Activated naive CD4-positive, alpha-beta T cell treated with anti-CD3 and anti-CD28 coated beads, Interleukin-2, amount 10 ng/mL, durations not matched to agents 7 days and 5 days (primary cell): ENCODE measurements at regions not wholly inside any gene's neighbourhood (a gene's known extent, or its start where the extent isn't known, plus 50 kb on each side); places are given as distances from the start of the nearest gene placed in this dataset.
"Not testable (repeated sequence)": the region's sequence is repeated elsewhere in the genome, so short reads cannot be mapped to it uniquely, and the experiment has no call there.

Source experiments
- CTCF ChIA-PET: fragments of 350-600 bp; sonication (Branson Sonifier 250); formaldehyde crosslinking; loops from one replicate; lab custom pipeline; 2021; ENCODE audit warnings: antibody characterized with exemption; lab: Charles Lee
- DNase-seq: peaks from one replicate; pipeline ENCODE4 v3.0.0-alpha.2; 2020
- H3K27ac Mint-ChIP-seq: one replicate; pipeline ENCODE4 v1.8.0; 2021; ENCODE audit warnings: mild to moderate bottlenecking, moderate library complexity, mixed read lengths
- H3K27me3 Mint-ChIP-seq: one replicate; pipeline ENCODE4 v1.8.0; 2021; ENCODE audit warnings: mild to moderate bottlenecking, mixed read lengths
- H3K36me3 Mint-ChIP-seq: one replicate; pipeline ENCODE4 v1.8.0; 2021; ENCODE audit warnings: mixed read lengths
- H3K4me1 Mint-ChIP-seq: one replicate; pipeline ENCODE4 v1.8.0; 2021; ENCODE audit warnings: mixed read lengths
- H3K4me3 Mint-ChIP-seq: one replicate; pipeline ENCODE4 v1.8.0; 2021; ENCODE audit warnings: mild to moderate bottlenecking, moderate library complexity, mixed read lengths
- H3K9me3 Mint-ChIP-seq: one replicate; pipeline ENCODE4 v1.8.0; 2021; ENCODE audit warnings: mixed read lengths

DNA sequence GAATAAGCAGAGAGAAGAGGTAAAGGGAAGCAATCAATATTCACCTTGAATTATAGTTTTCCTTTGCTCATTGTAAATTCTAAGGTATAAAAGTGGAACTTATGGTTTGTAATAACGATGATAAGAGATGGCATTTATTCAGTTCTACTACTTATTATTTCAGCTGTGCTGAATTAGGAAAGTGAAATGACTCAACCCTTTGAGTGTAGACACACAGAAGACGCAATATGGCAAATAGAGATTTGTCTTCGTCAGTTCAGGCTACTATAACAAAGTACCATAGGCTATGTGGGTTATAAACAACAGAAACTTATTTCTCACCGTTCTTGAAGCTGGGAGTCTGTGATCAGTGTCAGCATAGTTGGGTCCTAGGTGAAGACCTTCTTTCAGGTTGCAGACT, 713.0 kb upstream of the PCDH9 start:
- no peak overlapping the region for H3K4me3 Mint-ChIP-seq
- H3K27ac Mint-ChIP-seq: no peak overlapping the region
- peaks cover 5% of the 10 kb centered on the region for H3K9me3 Mint-ChIP-seq
- CTCF ChIA-PET: no interaction called here
- H3K27me3 Mint-ChIP-seq: no peaks in the 10 kb centered on the region
- H3K4me1 Mint-ChIP-seq: no peaks in the 10 kb centered on the region
- DNase-seq: no peak
- H3K36me3 Mint-ChIP-seq: no peaks in the 10 kb centered on the region

DNA sequence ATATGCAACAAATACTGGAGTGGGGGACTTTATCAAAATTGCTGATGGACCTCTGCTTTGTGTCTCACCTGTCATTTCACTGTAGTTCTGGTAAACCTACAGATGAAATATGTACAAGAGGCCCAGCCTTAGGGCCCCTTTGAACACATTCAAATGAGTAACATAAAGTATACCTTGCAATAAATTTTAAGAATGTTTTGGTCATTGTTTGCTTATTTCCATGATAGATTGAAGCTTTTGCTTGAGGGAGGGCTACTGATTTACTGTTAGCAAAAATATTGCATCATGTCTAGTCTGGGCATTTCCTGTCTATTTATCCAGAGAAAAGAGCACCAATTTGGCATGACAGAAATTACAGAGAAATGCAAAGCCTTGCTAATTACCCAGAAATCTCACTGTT, 705.5 kb upstream of the PCDH9 start:
- Mint-ChIP-seq H3K36me3 (no peaks in the 10 kb centered on the region), H3K27me3 (no peaks in the 10 kb centered on the region), H3K4me3 (no peak overlapping the region), H3K9me3 (peaks cover 4% of the 10 kb centered on the region), H3K4me1 (no peaks in the 10 kb centered on the region), H3K27ac (no peak overlapping the region)
- CTCF ChIA-PET: no interaction called here
- DNase-seq: no peak

DNA sequence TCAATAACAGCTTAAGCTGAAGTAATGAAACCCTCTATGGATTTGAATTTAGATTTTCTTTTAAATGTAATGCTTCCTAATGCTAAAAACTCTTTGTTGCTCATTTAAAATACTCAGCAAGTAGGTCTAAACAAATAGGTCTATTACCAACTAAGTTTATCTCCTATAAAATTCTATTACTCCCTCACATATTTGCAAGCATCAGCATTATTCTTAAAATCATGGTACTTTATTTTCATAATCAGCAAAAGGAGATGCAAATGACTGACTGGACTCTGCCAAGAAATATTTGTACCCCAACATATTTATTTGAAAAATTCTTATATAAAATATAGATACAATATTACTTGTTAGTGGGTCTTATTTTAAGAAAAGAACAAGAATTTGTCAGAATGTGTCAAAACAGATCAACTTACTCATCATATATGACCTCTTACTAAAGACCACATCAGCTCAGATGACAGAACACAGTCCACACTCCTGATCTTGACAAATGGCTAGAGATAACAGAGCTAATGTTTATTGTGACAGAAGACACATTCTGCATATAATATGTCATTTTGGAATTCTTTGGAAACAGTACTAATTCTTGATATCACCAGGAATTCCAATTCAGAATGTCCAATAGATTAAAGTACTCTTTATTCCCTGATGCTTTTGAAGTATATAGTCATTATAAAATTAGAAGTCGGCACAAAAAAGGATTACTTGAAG, 704.6 kb upstream of the PCDH9 start:
- DNase-seq: no peak
- H3K27me3 Mint-ChIP-seq: no peaks in the 10 kb centered on the region
- H3K36me3 Mint-ChIP-seq: no peaks in the 10 kb centered on the region
- H3K27ac Mint-ChIP-seq: no peak overlapping the region
- CTCF ChIA-PET: no interaction called here
- H3K9me3 Mint-ChIP-seq: peaks cover 4% of the 10 kb centered on the region
- H3K4me1 Mint-ChIP-seq: no peaks in the 10 kb centered on the region
- no peak overlapping the region for H3K4me3 Mint-ChIP-seq

DNA sequence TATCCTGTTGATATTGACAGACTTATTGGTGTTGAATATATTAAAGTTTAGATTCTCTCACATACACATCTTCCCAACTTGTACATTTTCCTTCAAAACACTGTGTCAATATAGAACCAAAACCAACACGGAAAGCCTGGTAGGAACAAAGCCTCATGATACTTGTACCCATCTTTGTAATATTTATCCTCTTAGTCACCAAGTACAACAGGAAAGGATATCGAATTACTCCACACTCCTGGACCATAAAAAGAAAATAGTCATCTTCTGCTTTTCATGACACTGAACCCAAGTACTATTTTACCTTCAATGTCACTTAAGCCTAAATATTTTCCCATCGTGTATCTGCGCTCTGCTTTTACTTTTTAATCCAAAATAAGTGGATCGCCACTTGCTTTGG, 702.9 kb upstream of the PCDH9 start:
- DNase-seq: no peak
- CTCF ChIA-PET: no interaction called here
- no peaks in the 10 kb centered on the region for H3K4me1 Mint-ChIP-seq

DNA sequence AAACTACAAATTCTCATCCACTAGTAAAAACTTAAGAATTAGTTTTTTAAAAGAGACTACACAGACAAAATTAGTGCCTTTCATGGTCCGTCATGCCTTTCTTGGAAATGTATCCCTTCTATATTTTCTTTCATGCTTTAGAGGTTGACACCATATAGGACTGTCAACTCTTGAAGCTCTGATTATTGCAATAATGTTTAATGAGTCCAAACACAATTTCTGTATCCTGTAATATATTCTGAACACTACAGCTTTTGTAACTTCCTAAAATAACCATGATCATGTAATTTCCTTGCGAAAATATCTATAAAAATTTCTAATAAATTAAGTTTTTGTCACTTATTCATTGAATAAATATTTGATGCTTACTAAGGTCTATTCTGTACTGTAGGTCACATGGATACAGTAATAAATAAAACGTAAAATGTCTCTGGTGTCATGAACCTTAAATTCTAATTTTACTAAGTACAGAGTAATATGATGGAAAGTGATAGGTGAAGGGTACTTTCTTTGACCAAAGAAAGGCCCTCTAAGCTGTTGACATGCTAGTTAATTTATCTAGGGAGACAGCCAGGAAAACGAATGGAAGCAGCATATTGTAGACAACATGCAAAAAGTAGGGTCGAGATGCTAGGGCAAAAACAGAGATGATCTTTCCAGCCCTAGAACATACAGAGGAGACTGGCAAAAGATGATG, 687.3 kb upstream of the PCDH9 start:
- no peak overlapping the region for H3K4me3 Mint-ChIP-seq
- no peak for DNase-seq
- H3K9me3 Mint-ChIP-seq: peaks cover 12% of the 10 kb centered on the region
- CTCF ChIA-PET: no interaction called here
- no peaks in the 10 kb centered on the region for H3K36me3 Mint-ChIP-seq
- H3K27ac Mint-ChIP-seq: no peak overlapping the region
- H3K4me1 Mint-ChIP-seq: no peaks in the 10 kb centered on the region
- no peaks in the 10 kb centered on the region for H3K27me3 Mint-ChIP-seq

More for the DNA sequence above, 702.9 kb upstream of the PCDH9 start:
- Mint-ChIP-seq H3K9me3 (peaks cover 2% of the 10 kb centered on the region), H3K4me3 (no peak overlapping the region), H3K36me3 (no peaks in the 10 kb centered on the region), H3K27me3 (no peaks in the 10 kb centered on the region), H3K27ac (no peak overlapping the region)

DNA sequence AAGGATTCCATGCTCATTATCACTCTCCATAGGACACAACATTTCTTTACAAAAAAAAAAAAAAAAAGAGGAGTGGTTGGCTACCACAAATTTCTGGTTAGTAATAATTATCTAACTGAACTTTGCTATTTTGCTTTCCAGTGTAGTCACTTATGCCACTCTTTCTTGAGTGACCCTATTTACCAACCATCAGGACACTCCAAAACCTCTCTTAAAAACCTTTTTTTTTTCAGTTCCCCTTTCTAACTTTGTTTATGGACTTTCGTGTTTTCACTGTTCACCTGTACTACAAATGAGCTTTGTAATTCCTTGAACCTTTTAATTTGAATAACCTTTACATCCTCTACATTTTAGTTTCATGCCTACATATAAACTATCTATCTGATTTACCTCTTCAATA, 686.5 kb upstream of the PCDH9 start:
- Mint-ChIP-seq H3K4me1 (no peaks in the 10 kb centered on the region), H3K36me3 (no peaks in the 10 kb centered on the region), H3K27me3 (no peaks in the 10 kb centered on the region), H3K9me3 (peaks cover 12% of the 10 kb centered on the region), H3K4me3 (no peak overlapping the region), H3K27ac (no peak overlapping the region)
- CTCF ChIA-PET: no interaction called here
- DNase-seq: no peak

DNA sequence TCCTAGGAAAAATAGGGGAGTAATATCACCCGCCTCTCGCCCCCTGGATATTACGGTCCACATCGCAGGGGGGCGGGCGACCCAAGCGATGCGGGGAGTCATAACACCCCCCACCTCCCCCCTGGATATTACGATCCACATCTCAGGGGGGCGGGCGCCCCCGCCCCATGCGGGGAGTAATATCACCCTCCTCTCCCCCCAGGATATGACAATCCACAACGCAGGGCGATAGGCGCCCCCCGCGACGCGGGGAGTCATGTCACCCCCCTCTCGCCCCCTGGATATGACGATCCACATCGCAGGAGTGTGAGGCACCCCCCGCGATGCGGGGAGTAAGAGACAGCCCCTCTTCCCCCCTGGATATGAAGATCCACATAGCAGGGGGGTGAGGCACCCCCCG, 684.4 kb upstream of the PCDH9 start:
- CTCF ChIA-PET: no interaction called here

DNA sequence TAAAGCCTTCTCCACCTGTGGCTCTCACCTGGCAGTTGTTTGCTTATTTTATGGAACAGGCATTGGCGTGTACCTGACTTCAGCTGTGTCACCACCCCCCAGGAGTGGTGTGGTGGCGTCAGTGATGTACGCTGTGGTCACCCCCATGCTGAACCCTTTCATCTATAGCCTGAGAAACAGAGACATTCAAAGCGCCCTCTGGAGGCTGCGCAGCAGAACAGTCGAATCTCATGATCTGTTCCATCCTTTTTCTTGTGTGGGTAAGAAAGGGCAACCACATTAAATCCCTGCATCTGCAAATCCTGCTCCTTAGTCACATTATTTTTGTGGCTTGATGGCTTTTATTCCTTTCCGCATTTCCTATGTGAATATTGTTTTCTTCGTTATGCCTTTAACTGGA, 672.8 kb upstream of the PCDH9 start:
- H3K27me3 Mint-ChIP-seq: not testable (repeated sequence)

More for the DNA sequence above, 684.4 kb upstream of the PCDH9 start:
- Mint-ChIP-seq H3K27ac (no peak overlapping the region), H3K9me3 (peaks cover 12% of the 10 kb centered on the region), H3K27me3 (no peaks in the 10 kb centered on the region), H3K4me3 (no peak overlapping the region), H3K36me3 (no peaks in the 10 kb centered on the region), H3K4me1 (no peaks in the 10 kb centered on the region)
- no peak for DNase-seq

DNA sequence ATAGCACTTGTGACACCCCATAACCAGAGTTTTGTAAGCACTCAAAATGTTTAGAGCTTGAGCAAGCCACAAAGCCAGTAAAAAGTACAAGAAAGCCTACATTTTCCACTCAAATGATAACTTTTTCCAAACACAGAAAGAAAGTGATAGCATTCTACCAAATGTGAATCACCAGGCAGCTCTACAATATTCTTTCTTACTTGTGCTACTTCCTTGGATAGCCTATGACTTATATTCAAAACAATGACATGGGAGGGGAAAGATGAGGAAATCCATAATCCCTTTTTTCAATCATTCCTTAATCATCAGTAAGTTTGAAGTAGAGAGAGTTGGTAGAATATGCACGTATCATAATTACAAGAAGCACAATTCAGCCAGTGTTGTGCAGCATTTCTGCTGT, 650.8 kb upstream of the PCDH9 start:
- no peaks in the 10 kb centered on the region for H3K36me3 Mint-ChIP-seq
- no peak overlapping the region for H3K4me3 Mint-ChIP-seq
- H3K9me3 Mint-ChIP-seq: peaks cover 2% of the 10 kb centered on the region
- DNase-seq: no peak
- H3K4me1 Mint-ChIP-seq: no peaks in the 10 kb centered on the region
- no peak overlapping the region for H3K27ac Mint-ChIP-seq
- no peaks in the 10 kb centered on the region for H3K27me3 Mint-ChIP-seq
- CTCF ChIA-PET: no interaction called here

More for the DNA sequence above, 672.8 kb upstream of the PCDH9 start:
- H3K9me3 Mint-ChIP-seq: peaks cover 46% of the 10 kb centered on the region
- H3K4me3 Mint-ChIP-seq, CTCF ChIA-PET, H3K36me3 Mint-ChIP-seq, DNase-seq, H3K27ac Mint-ChIP-seq, H3K4me1 Mint-ChIP-seq: not testable (repeated sequence)

DNA sequence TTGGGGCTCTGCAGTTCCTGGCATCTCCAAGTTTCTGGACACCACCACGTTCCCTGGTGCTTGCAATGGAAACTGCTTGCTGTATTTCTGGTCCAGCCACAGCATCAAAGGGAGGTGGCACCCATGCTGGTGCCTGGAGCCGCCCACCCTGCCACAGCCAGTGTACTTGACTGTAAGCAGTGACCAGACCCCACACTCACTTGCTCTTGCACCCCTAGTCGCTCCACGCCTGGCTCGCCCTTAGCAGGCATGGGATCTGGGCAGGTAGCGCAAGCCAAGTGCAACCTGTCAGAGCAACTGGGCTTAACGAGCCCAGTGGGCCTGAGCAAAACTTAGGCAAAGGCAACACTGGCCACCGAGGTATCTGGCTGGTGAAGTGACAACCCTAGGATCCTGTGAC, 648.2 kb upstream of the PCDH9 start:
- Mint-ChIP-seq H3K4me3 (no peak overlapping the region), H3K9me3 (peaks cover 2% of the 10 kb centered on the region), H3K4me1 (no peaks in the 10 kb centered on the region), H3K27me3 (no peaks in the 10 kb centered on the region), H3K36me3 (no peaks in the 10 kb centered on the region), H3K27ac (no peak overlapping the region)
- DNase-seq: no peak
- CTCF ChIA-PET: no interaction called here

DNA sequence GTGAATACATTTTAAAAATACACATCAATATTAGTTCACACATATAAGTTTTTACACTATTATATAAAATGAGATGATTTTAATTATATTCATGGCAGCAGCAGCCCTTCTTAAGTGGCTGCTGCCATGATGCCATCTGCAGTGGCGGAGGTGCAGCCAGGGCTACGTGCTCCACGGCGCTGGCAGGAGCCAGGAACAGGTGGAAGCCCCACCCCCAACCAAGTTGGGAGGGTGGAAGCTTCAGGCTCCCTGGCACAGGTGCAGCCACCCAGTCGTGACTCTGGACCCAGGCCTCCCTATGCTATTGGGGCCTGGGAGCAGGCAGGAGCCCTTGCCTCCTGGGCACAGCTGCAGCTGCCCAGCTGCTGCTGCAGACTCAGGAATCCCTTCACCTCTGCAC, 646.9 kb upstream of the PCDH9 start:
- H3K9me3 Mint-ChIP-seq: peaks cover 2% of the 10 kb centered on the region
- CTCF ChIA-PET: no interaction called here

DNA sequence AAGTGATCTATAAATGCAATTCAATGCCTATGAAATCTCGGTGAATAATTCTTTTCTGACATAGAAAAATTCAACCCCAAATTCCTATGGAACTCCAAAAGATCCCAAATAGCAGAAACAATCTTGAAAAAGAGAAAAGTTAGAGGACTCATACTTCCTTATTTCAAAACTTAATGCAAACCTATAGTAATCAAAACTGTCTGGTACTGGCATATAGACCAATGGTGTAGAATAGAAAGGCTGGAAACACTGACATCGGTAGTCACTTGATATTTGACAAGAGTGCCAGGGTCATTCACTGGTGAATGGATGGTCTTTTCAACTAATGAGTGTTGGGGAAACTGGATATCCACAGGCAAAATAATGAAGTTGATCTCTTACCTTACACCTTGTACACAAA, 637.1 kb upstream of the PCDH9 start:
- Mint-ChIP-seq H3K27me3 (no peaks in the 10 kb centered on the region), H3K27ac (no peak overlapping the region), H3K9me3 (peaks cover 2% of the 10 kb centered on the region), H3K4me3 (no peak overlapping the region), H3K4me1 (no peaks in the 10 kb centered on the region), H3K36me3 (no peaks in the 10 kb centered on the region)
- no peak for DNase-seq
- CTCF ChIA-PET: no interaction called here

More for the DNA sequence above, 646.9 kb upstream of the PCDH9 start:
- Mint-ChIP-seq H3K27me3 (no peaks in the 10 kb centered on the region), H3K36me3 (no peaks in the 10 kb centered on the region), H3K4me1 (no peaks in the 10 kb centered on the region), H3K4me3 (no peak overlapping the region), H3K27ac (no peak overlapping the region)
- no peak for DNase-seq

DNA sequence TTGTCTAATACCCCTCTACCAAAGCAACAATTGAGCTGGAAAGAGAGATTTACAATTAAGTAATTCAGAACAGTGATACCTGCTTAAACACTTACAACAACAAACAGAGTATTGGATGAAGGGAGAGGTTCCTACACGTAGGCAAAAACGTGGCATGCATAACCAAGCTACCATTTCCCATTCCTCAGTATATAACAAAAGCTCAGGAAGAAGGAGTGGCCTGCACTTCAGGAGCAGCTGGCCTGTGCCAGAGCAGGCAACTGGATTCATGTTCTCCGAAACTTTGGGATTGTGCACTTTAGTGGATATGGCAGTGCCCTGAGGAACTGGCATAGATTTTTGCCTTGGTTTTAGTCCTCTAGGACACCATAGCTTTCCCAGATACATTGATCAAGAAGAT, 630.2 kb upstream of the PCDH9 start:
- no peak overlapping the region for H3K27ac Mint-ChIP-seq
- H3K4me3 Mint-ChIP-seq: no peak overlapping the region
- DNase-seq: no peak
- no peaks in the 10 kb centered on the region for H3K27me3 Mint-ChIP-seq
- peaks cover 1% of the 10 kb centered on the region for H3K9me3 Mint-ChIP-seq
- CTCF ChIA-PET: no interaction called here
- H3K36me3 Mint-ChIP-seq: no peaks in the 10 kb centered on the region
- H3K4me1 Mint-ChIP-seq: no peaks in the 10 kb centered on the region

DNA sequence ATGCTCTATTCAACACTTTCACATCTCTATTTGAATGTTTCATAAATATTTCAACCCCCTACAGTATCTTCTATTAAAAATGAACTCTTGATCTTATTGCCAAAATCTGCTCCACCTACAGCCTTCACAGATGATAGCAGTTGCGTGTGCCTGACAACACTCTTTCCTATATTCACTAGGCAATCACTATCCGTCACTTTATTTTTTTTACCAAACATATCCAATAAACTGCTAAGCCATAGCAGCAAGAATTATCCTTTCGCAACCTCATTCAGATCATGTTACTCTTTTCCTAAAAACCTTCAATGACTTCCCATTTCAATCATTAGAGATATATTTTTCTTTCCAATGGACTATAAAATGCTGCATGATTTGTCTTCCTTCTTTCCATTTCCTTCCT, 629.8 kb upstream of the PCDH9 start:
- Mint-ChIP-seq H3K4me1 (no peaks in the 10 kb centered on the region), H3K27ac (no peak overlapping the region), H3K27me3 (no peaks in the 10 kb centered on the region), H3K9me3 (peaks cover 1% of the 10 kb centered on the region), H3K36me3 (no peaks in the 10 kb centered on the region), H3K4me3 (no peak overlapping the region)
- DNase-seq: no peak
- CTCF ChIA-PET: no interaction called here

DNA sequence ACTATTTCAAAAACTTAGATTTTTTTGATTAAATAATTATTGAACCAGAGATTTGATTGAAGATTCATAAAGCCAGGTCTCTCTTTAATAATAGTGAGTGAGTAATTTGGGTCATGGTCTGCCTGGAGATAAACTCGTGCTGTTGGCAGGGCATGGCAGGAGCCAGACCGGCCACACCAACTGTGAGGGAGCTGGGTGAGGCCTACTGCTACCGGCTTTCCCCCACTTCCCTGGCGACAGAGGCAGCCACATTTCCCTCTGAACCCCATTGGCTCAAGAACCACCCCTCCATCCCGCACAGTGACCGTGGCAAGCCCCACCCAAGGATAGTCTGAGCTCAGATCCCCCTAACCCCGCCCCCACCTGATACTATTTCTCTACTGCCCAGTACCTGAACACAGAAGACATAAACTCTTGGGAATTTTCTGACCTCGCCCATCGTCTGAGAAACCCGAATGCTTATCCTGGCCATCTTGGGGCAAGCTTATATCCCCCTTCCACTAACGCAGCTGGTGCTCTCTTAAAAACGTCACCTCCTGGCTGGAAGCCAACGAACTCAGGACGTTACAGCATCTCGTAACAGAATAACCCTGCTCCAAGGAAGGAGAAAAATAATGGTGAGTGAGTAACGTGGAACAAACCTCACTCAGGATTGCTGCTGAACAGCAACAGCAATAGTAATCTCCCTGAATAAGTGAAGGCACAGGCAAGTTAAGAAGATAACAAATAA, 627.6 kb upstream of the PCDH9 start:
- no peak overlapping the region for H3K27ac Mint-ChIP-seq
- H3K9me3 Mint-ChIP-seq: peaks cover 3% of the 10 kb centered on the region
- no peak overlapping the region for H3K4me3 Mint-ChIP-seq
- CTCF ChIA-PET: no interaction called here
- no peaks in the 10 kb centered on the region for H3K36me3 Mint-ChIP-seq
- no peaks in the 10 kb centered on the region for H3K4me1 Mint-ChIP-seq
- H3K27me3 Mint-ChIP-seq: no peaks in the 10 kb centered on the region
- no peak for DNase-seq
